Progenitor cell of endocrine pancreas (in vitro differentiated cells): ENCODE measurements at regions not wholly inside any gene's neighbourhood (a gene's known extent, or its start where the extent isn't known, plus 50 kb on each side); places are given as distances from the start of the nearest gene placed in this dataset.

ENCODE experiments used
- DNase-seq: peaks from one replicate; pipeline ENCODE4 v3.0.0; 2021; ENCODE audit warnings: low spot score; ENCODE audit not compliant: unreplicated experiment
- H3K27ac Mint-ChIP-seq: 2 replicates; pipeline ENCODE4 v1.8.0; 2021; ENCODE audit warnings: mild to moderate bottlenecking, moderate library complexity, mixed read lengths
- H3K27me3 Mint-ChIP-seq: 2 replicates; pipeline ENCODE4 v1.8.0; 2021; ENCODE audit warnings: mixed read lengths
- H3K36me3 Mint-ChIP-seq: 2 replicates; pipeline ENCODE4 v1.8.0; 2022; ENCODE audit warnings: mixed read lengths; ENCODE audit not compliant: insufficient read depth
- H3K4me1 Mint-ChIP-seq: 2 replicates; pipeline ENCODE4 v1.8.0; 2021; ENCODE audit warnings: low read depth, mixed read lengths
- H3K4me3 Mint-ChIP-seq: 2 replicates; pipeline ENCODE4 v1.8.0; 2021; ENCODE audit warnings: low read depth, mild to moderate bottlenecking, moderate library complexity, mixed read lengths
- H3K9me3 Mint-ChIP-seq: 2 replicates; pipeline ENCODE4 v1.8.0; 2021; ENCODE audit warnings: low read depth, mixed read lengths
- TF ChIP-seq, protein P1 (sequence below): fragments of 200-600 bp; sonication (generic); IDR thresholded peaks from one replicate; pipeline ENCODE4 v1.5.0; 2021; ENCODE audit warnings: antibody characterized with exemption, mild to moderate bottlenecking; ENCODE audit not compliant: unreplicated experiment

DNA sequence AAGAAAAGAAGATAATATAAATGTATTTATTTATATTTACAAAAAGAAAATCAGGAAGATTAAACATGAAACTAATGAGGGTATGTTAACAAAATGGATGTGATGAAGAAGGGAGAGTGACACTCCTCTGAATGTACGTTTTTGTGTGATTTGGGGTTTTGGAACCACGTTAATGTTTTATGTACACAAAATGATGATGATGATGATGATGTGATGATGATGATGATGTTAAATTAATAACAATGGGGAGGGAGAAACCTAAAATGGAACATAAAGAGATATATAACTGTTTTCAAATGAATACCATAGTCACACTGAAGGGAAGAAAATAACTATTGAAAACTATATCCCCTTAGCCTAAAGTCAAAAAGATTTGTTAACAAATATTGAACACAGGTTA lies 143.1 kb downstream of the RCN1 start:
- H3K27ac Mint-ChIP-seq: no peak overlapping the region
- no peak overlapping the region for H3K4me3 Mint-ChIP-seq
- no peaks in the 10 kb centered on the region for H3K36me3 Mint-ChIP-seq
- DNase-seq: no peak
- peaks cover 1% of the 10 kb centered on the region for H3K4me1 Mint-ChIP-seq
- TF ChIP-seq, protein P1, sequence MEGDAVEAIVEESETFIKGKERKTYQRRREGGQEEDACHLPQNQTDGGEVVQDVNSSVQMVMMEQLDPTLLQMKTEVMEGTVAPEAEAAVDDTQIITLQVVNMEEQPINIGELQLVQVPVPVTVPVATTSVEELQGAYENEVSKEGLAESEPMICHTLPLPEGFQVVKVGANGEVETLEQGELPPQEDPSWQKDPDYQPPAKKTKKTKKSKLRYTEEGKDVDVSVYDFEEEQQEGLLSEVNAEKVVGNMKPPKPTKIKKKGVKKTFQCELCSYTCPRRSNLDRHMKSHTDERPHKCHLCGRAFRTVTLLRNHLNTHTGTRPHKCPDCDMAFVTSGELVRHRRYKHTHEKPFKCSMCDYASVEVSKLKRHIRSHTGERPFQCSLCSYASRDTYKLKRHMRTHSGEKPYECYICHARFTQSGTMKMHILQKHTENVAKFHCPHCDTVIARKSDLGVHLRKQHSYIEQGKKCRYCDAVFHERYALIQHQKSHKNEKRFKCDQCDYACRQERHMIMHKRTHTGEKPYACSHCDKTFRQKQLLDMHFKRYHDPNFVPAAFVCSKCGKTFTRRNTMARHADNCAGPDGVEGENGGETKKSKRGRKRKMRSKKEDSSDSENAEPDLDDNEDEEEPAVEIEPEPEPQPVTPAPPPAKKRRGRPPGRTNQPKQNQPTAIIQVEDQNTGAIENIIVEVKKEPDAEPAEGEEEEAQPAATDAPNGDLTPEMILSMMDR: no peak
- H3K9me3 Mint-ChIP-seq: peaks cover 4% of the 10 kb centered on the region
- no peaks in the 10 kb centered on the region for H3K27me3 Mint-ChIP-seq

DNA sequence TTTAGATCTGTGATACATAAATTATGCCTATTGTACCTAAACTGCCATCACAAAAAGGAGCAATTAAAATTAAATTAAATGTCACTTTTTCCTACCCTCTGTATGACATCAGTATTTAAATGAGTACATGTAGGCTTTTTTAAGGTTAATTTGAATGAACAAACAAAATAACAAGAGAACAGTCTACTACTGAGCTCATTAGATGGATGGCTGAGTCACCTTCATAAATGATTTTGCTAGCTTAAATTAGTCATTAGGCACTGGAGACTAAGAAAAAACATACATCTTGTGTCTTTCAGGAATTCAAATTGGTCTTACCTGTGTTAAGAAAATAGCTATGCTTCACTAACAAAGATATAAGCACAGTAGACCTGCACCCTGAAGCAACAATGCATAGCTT lies 153.6 kb downstream of the RCN1 start:
- H3K36me3 Mint-ChIP-seq: no peaks in the 10 kb centered on the region
- no peak overlapping the region for H3K4me3 Mint-ChIP-seq
- no peak for DNase-seq
- peaks cover 2% of the 10 kb centered on the region for H3K4me1 Mint-ChIP-seq
- no peak overlapping the region for H3K27ac Mint-ChIP-seq
- no peaks in the 10 kb centered on the region for H3K9me3 Mint-ChIP-seq
- TF ChIP-seq, protein P1: no peak
- H3K27me3 Mint-ChIP-seq: no peaks in the 10 kb centered on the region

DNA sequence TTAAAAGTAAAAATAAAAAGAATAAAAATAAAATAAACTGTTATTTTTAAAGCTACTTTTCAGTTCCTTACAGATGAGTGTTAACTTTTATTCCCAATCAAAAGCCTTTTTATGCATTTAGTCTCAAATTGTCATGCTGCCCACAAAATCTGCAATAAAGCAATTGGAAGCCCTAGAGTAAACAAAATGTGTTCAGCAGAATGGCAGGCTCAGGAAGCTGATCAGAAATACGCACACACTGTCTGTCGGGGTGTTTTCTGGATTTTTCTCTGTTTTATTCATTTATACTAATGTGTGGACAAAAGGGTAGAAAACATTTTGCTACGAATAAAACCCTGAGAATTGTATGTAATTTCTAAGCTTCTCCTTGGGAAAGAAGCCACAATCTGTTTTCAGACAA lies 162.8 kb downstream of the RCN1 start:
- DNase-seq: no peak
- peaks cover 3% of the 10 kb centered on the region for H3K4me1 Mint-ChIP-seq
- peaks cover 4% of the 10 kb centered on the region for H3K27me3 Mint-ChIP-seq
- no peaks in the 10 kb centered on the region for H3K36me3 Mint-ChIP-seq
- TF ChIP-seq, protein P1: no peak
- no peak overlapping the region for H3K27ac Mint-ChIP-seq
- H3K9me3 Mint-ChIP-seq: no peaks in the 10 kb centered on the region
- no peak overlapping the region for H3K4me3 Mint-ChIP-seq

DNA sequence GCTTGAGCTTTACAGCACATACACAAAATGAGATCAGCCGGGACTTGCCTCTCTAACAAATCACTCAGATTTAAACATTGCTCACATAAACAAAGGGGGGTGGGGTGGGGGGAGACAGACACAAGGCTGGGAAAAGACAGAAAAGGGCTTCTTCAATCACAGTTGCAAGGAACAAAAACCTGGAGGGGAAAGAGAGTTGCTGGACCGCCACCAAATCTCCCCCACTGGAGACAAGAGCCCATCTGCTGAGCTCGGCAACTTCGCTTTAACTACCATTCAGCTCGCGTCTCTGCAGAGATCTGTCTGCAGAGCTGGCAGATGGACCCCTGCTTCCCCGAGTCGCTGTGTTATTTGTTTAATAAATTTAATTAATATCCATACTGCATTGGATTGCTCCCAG lies 165.0 kb downstream of the RCN1 start:
- Mint-ChIP-seq H3K9me3 (no peaks in the 10 kb centered on the region), H3K4me3 (no peak overlapping the region), H3K4me1 (peaks cover 3% of the 10 kb centered on the region), H3K27me3 (no peaks in the 10 kb centered on the region), H3K36me3 (no peaks in the 10 kb centered on the region), H3K27ac (no peak overlapping the region)
- TF ChIP-seq, protein P1: no peak
- no peak for DNase-seq

DNA sequence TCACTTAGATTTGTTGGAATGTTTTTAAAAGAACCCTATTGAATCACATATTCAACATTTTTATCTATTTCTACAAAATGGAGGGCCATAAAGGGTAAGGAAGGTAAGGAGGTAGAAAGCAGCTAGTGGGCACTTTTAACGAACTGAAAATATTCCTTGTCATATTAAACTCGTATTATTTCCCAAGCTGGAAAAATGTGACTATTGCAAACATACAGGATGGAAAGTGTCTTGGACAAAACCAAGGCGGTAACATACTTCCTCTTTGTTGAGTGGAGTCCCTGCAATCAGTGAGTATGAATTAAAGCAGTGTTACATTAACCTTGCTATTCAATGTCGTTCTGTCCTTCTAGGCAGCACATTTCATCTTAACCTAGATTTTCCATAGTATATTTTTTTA lies 165.6 kb downstream of the RCN1 start:
- Mint-ChIP-seq H3K36me3 (no peaks in the 10 kb centered on the region), H3K27ac (no peak overlapping the region), H3K4me1 (peaks cover 3% of the 10 kb centered on the region), H3K9me3 (no peaks in the 10 kb centered on the region), H3K27me3 (no peaks in the 10 kb centered on the region), H3K4me3 (no peak overlapping the region)
- TF ChIP-seq, protein P1: no peak
- DNase-seq: no peak
